Hepatic stellate cell (primary cell): ENCODE measurements at regions not wholly inside any gene's neighbourhood (a gene's known extent, or its start where the extent isn't known, plus 50 kb on each side); places are given as distances from the start of the nearest gene placed in this dataset.
"Not testable (repeated sequence)": the region's sequence is repeated elsewhere in the genome, so short reads cannot be mapped to it uniquely, and the experiment has no call there.

Experiments used
- DNase-seq: peaks from one replicate; pipeline ENCODE4 v3.0.0; 2011; ENCODE audit warnings: low spot score

GRCh38 chr7:157467496-157468212 lies 130.8 kb downstream of the DNAJB6 start:
- no peak for DNase-seq

- no peak for DNase-seq
These were observed 131.7 kb downstream of the DNAJB6 start for GRCh38 chr7:157468221-157469111.

GRCh38 chr7:157469181-157470016 lies 132.6 kb downstream of the DNAJB6 start:
- DNase-seq = no peak

GRCh38 chr7:157470017-157470322 lies 133.2 kb downstream of the DNAJB6 start:
- no peak for DNase-seq

GRCh38 chr7:157470701-157471131 lies 133.9 kb downstream of the DNAJB6 start:
- DNase-seq = no peak

GRCh38 chr7:157471259-157472125 lies 134.7 kb downstream of the DNAJB6 start:
- no peak for DNase-seq

- no peak for DNase-seq
These were observed 135.7 kb downstream of the DNAJB6 start for GRCh38 chr7:157472311-157473050.

- DNase-seq = no peak
These were observed 136.3 kb downstream of the DNAJB6 start for GRCh38 chr7:157473051-157473569.

- DNase-seq = no peak
These were observed 137.9 kb downstream of the DNAJB6 start for GRCh38 chr7:157474685-157475084.

- DNase-seq = no peak
These were observed 138.3 kb downstream of the DNAJB6 start for GRCh38 chr7:157475095-157475494.

GRCh38 chr7:157475601-157476000 lies 138.8 kb downstream of the DNAJB6 start:
- no peak for DNase-seq

- no peak for DNase-seq
These were observed 139.4 kb downstream of the DNAJB6 start for GRCh38 chr7:157476201-157476600.

GRCh38 chr7:157476654-157477549 lies 140.1 kb downstream of the DNAJB6 start:
- DNase-seq = no peak

GRCh38 chr7:157477550-157478212 lies 140.9 kb downstream of the DNAJB6 start:
- peak; percentile 28 for DNase-seq

GRCh38 chr7:157478611-157479010 lies 141.8 kb downstream of the DNAJB6 start:
- not testable (repeated sequence) for DNase-seq

- DNase-seq = no peak
These were observed 142.5 kb downstream of the DNAJB6 start for GRCh38 chr7:157479326-157479725.

GRCh38 chr7:157480371-157481050 lies 143.7 kb downstream of the DNAJB6 start:
- DNase-seq = no peak

- no peak for DNase-seq
These were observed 144.6 kb downstream of the DNAJB6 start for GRCh38 chr7:157481389-157481788.
